ENCODE measurements at regions not wholly inside any gene's neighbourhood (a gene's known extent, or its start where the extent isn't known, plus 50 kb on each side); places are given as distances from the start of the nearest gene placed in this dataset.

GRCh38 chr7:116139007-116139406 lies 71.3 kb upstream of the TES start:
- no peaks in the 10 kb centered on the region for H3K36me3 ChIP-seq (ENCODE audit: insufficient read depth, low read length)
- no peak overlapping the region for H3K4me3 ChIP-seq (ENCODE audit: low read length)
- Mint-ChIP-seq H3K4me3 (no peak overlapping the region), H3K9me3 (no peaks in the 10 kb centered on the region), H3K36me3 (ENCODE audit: low read depth) (no peaks in the 10 kb centered on the region), H3K27me3 (peaks cover 6% of the 10 kb centered on the region), H3K27ac (no peak overlapping the region), H3K4me1 (ENCODE audit: low read depth) (peaks cover 5% of the 10 kb centered on the region)
- no peak for ATAC-seq (ENCODE audit: poor library complexity)
- H3K9me3 ChIP-seq (ENCODE audit: control insufficient read depth in 1 of 2, insufficient read depth in 1 of 2, low read length in 2 of 2), result no peaks in the 10 kb centered on the region
- TF ChIP-seq CTCF (IDR thresholded peaks at IDR 0.05), result no peak
- peaks cover 3% of the 10 kb centered on the region for H3K4me1 ChIP-seq (ENCODE audit: insufficient read depth, low read length)
- no peak overlapping the region for H3K27ac ChIP-seq (ENCODE audit: low read depth in 1 of 2, low read length in 2 of 2)
- DNase-seq, result no peak
- intact Hi-C loops (cut with DNase I, micrococcal nuclease), result no loop called here
- POLR2A ChIA-PET, result no interaction called here
- no peaks in the 10 kb centered on the region for H3K27me3 ChIP-seq (ENCODE audit: control insufficient read depth in 1 of 2, insufficient read depth in 2 of 2, low read length in 2 of 2)
- CTCF ChIA-PET, result interaction anchor here (0.7 kb wide), 1 partner anchor 21 kb away, joined by 3 read pairs; no protein-coding TSS in a partner anchor

GRCh38 chr7:116139807-116140206 lies 70.5 kb upstream of the TES start:
- no peak for ATAC-seq (ENCODE audit: poor library complexity)
- no peak for TF ChIP-seq CTCF (IDR thresholded peaks at IDR 0.05)
- no peaks in the 10 kb centered on the region for H3K27me3 ChIP-seq (ENCODE audit: control insufficient read depth in 1 of 2, insufficient read depth in 2 of 2, low read length in 2 of 2)
- no peaks in the 10 kb centered on the region for H3K36me3 ChIP-seq (ENCODE audit: insufficient read depth, low read length)
- POLR2A ChIA-PET, result no interaction called here
- H3K4me3 ChIP-seq (ENCODE audit: low read length), result no peak overlapping the region
- DNase-seq, result no peak
- intact Hi-C loops (cut with DNase I, micrococcal nuclease), result no loop called here
- no peaks in the 10 kb centered on the region for H3K9me3 ChIP-seq (ENCODE audit: control insufficient read depth in 1 of 2, insufficient read depth in 1 of 2, low read length in 2 of 2)
- H3K27me3 Mint-ChIP-seq, result peaks cover 6% of the 10 kb centered on the region
- CTCF ChIA-PET, result no interaction called here
- H3K36me3 Mint-ChIP-seq (ENCODE audit: low read depth), result no peaks in the 10 kb centered on the region
- no peaks in the 10 kb centered on the region for H3K9me3 Mint-ChIP-seq
- no peak overlapping the region for H3K27ac ChIP-seq (ENCODE audit: low read depth in 1 of 2, low read length in 2 of 2)
- peaks cover 3% of the 10 kb centered on the region for H3K4me1 ChIP-seq (ENCODE audit: insufficient read depth, low read length)
- H3K4me3 Mint-ChIP-seq, result no peak overlapping the region
- H3K4me1 Mint-ChIP-seq (ENCODE audit: low read depth), result peaks cover 5% of the 10 kb centered on the region
- H3K27ac Mint-ChIP-seq, result no peak overlapping the region

- ChIA-PET CTCF (no interaction called here), POLR2A (no interaction called here)
- no peaks in the 10 kb centered on the region for H3K27me3 ChIP-seq (ENCODE audit: control insufficient read depth in 1 of 2, insufficient read depth in 2 of 2, low read length in 2 of 2)
- peaks cover 3% of the 10 kb centered on the region for H3K4me1 ChIP-seq (ENCODE audit: insufficient read depth, low read length)
- no peak for DNase-seq
- Mint-ChIP-seq H3K27me3 (peaks cover 6% of the 10 kb centered on the region), H3K4me3 (no peak overlapping the region), H3K36me3 (ENCODE audit: low read depth) (no peaks in the 10 kb centered on the region), H3K9me3 (no peaks in the 10 kb centered on the region), H3K27ac (no peak overlapping the region), H3K4me1 (ENCODE audit: low read depth) (peaks cover 5% of the 10 kb centered on the region)
- no peaks in the 10 kb centered on the region for H3K36me3 ChIP-seq (ENCODE audit: insufficient read depth, low read length)
- H3K4me3 ChIP-seq (ENCODE audit: low read length), result no peak overlapping the region
- no peak overlapping the region for H3K27ac ChIP-seq (ENCODE audit: low read depth in 1 of 2, low read length in 2 of 2)
- intact Hi-C loops (cut with DNase I, micrococcal nuclease), result no loop called here
- no peak for ATAC-seq (ENCODE audit: poor library complexity)
- H3K9me3 ChIP-seq (ENCODE audit: control insufficient read depth in 1 of 2, insufficient read depth in 1 of 2, low read length in 2 of 2), result no peaks in the 10 kb centered on the region
- no peak for TF ChIP-seq CTCF (IDR thresholded peaks at IDR 0.05)
Observed at GRCh38 chr7:116142374-116142773, 68.0 kb upstream of the TES start.
